Upper lobe of right lung (tissue), 1 donor: ENCODE measurements at regions not wholly inside any gene's neighbourhood (a gene's known extent, or its start where the extent isn't known, plus 50 kb on each side); places are given as distances from the start of the nearest gene placed in this dataset.

Experiments used
- ATAC-seq: fragments of 200-7000 bp; cut with Tn5 transposase; one replicate; pipeline ENCODE4 v1.9.1; 2020; ENCODE audit warnings: mild to moderate bottlenecking, moderate library complexity
- DNase-seq: peaks from one replicate; pipeline ENCODE4 v3.0.0-alpha.2; 2020
- H3K27ac ChIP-seq: fragments of 200-600 bp; one replicate; pipeline ENCODE4 v1.8.0; 2022
- H3K27me3 ChIP-seq: fragments of 200-600 bp; one replicate; pipeline ENCODE4 v1.8.0; 2022; ENCODE audit warnings: mild to moderate bottlenecking
- H3K36me3 ChIP-seq: fragments of 200-600 bp; one replicate; pipeline ENCODE4 v1.8.0; 2022
- H3K4me1 ChIP-seq: fragments of 200-600 bp; one replicate; pipeline ENCODE4 v1.8.0; 2022
- H3K4me3 ChIP-seq: fragments of 200-600 bp; one replicate; pipeline ENCODE4 v1.8.0; 2022; ENCODE audit warnings: mild to moderate bottlenecking
- H3K9me3 ChIP-seq: fragments of 200-600 bp; one replicate; pipeline ENCODE4 v1.8.0; 2022
- intact Hi-C: fragments of 100-400 bp; cut with DNase I; formaldehyde crosslinking; loops from one replicate; pipeline ENCODE4 v1.11.0; 2022
- TF ChIP-seq, protein P1 (sequence below): fragments of 200-600 bp; IDR thresholded peaks from one replicate; pipeline ENCODE4 v1.8.0; 2022; ENCODE audit warnings: antibody characterized with exemption
- donor health status: DM: no; HTN: yes; CAD: no; lungs with severe emphysema.

- DNase-seq (no peak), ATAC-seq (no peak)
- H3K27me3 ChIP-seq: no peaks in the 10 kb centered on the region
- no peaks in the 10 kb centered on the region for H3K9me3 ChIP-seq
- H3K27ac ChIP-seq: no peak overlapping the region
- intact Hi-C loops: no loop called here
- TF ChIP-seq, protein P1, sequence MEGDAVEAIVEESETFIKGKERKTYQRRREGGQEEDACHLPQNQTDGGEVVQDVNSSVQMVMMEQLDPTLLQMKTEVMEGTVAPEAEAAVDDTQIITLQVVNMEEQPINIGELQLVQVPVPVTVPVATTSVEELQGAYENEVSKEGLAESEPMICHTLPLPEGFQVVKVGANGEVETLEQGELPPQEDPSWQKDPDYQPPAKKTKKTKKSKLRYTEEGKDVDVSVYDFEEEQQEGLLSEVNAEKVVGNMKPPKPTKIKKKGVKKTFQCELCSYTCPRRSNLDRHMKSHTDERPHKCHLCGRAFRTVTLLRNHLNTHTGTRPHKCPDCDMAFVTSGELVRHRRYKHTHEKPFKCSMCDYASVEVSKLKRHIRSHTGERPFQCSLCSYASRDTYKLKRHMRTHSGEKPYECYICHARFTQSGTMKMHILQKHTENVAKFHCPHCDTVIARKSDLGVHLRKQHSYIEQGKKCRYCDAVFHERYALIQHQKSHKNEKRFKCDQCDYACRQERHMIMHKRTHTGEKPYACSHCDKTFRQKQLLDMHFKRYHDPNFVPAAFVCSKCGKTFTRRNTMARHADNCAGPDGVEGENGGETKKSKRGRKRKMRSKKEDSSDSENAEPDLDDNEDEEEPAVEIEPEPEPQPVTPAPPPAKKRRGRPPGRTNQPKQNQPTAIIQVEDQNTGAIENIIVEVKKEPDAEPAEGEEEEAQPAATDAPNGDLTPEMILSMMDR: no peak
- no peaks in the 10 kb centered on the region for H3K36me3 ChIP-seq
- no peaks in the 10 kb centered on the region for H3K4me1 ChIP-seq
- H3K4me3 ChIP-seq: no peak overlapping the region
Measured at GRCh38 chr4:58653251-58653650, 1543.1 kb upstream of the IGFBP7 start.

DNA sequence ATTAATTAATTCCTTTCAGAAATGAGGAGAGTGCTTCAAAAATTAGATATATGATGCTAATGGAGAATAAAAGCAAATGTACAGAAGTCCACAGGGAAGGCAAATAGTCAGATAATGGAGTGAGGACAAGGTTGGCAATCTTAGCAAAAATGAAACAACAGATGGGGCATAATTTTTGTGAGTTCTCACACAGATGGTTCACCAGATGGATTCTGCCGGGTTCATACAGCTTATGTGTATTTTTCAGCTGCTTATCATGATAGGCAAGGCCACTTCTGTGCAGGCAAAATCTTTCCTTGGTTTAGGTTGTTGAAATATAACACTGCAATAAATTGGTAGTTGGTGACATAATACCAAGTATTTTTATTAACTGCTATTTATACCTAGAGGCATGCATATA is 1539.0 kb upstream of the IGFBP7 start:
- Histone ChIP-seq H3K4me1 (no peaks in the 10 kb centered on the region), H3K36me3 (no peaks in the 10 kb centered on the region), H3K4me3 (no peak overlapping the region), H3K27ac (no peak overlapping the region), H3K9me3 (no peaks in the 10 kb centered on the region), H3K27me3 (no peaks in the 10 kb centered on the region)
- TF ChIP-seq, protein P1: no peak
- DNase-seq: no peak
- intact Hi-C loops: no loop called here
- ATAC-seq: no peak

DNA sequence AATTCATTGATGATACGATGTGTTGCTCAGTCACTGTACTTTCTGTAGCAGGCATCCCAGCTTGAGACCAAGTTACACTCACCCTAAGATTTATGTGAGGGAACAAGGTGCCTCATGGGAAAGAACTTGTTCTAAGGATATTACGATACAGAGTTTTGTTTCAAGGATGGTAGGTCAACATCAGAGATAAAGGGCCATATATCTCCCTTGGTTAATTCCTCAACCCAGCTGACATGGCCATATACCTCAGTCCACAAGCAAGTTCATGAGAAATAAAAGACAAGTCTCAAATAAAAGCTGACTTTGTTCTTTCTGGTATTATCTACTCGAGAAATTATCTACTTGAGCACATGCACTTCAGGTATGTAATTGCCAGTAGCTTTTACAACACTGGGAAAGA is 1535.9 kb upstream of the IGFBP7 start:
- Histone ChIP-seq H3K27me3 (no peaks in the 10 kb centered on the region), H3K4me3 (no peak overlapping the region), H3K4me1 (no peaks in the 10 kb centered on the region), H3K27ac (no peak overlapping the region), H3K36me3 (no peaks in the 10 kb centered on the region), H3K9me3 (no peaks in the 10 kb centered on the region)
- no peak for DNase-seq
- ATAC-seq: no peak
- intact Hi-C loops: no loop called here
- TF ChIP-seq, protein P1: no peak

DNA sequence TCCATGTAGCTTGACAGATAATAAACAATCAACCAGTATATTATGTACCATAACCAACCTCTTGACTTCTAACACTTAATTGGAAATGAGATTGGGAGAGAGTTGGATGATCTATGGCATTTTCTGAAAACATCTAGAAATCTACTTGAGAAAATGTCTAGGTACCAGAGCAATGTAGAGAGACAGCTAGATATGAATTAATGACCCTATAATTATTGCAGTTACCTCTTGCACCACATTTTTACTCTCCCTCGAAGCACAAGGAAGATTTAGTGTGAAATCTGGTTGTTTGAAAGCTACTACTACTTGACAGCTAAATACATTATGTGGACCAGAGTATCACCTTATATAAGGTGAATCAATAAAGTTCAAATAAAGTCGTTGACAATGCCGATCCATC is 1534.4 kb upstream of the IGFBP7 start:
- Histone ChIP-seq H3K27ac (no peak overlapping the region), H3K36me3 (no peaks in the 10 kb centered on the region), H3K27me3 (no peaks in the 10 kb centered on the region), H3K4me3 (no peak overlapping the region), H3K9me3 (no peaks in the 10 kb centered on the region), H3K4me1 (no peaks in the 10 kb centered on the region)
- ATAC-seq (no peak), DNase-seq (no peak)
- TF ChIP-seq, protein P1: no peak
- intact Hi-C loops: no loop called here

- ATAC-seq (no peak), DNase-seq (no peak)
- no peaks in the 10 kb centered on the region for H3K9me3 ChIP-seq
- no peaks in the 10 kb centered on the region for H3K27me3 ChIP-seq
- TF ChIP-seq, protein P1: no peak
- H3K4me3 ChIP-seq: no peak overlapping the region
- no peak overlapping the region for H3K27ac ChIP-seq
- no peaks in the 10 kb centered on the region for H3K36me3 ChIP-seq
- H3K4me1 ChIP-seq: no peaks in the 10 kb centered on the region
- intact Hi-C loops: no loop called here
Measured at GRCh38 chr4:58636381-58636780, 1526.2 kb upstream of the IGFBP7 start.

DNA sequence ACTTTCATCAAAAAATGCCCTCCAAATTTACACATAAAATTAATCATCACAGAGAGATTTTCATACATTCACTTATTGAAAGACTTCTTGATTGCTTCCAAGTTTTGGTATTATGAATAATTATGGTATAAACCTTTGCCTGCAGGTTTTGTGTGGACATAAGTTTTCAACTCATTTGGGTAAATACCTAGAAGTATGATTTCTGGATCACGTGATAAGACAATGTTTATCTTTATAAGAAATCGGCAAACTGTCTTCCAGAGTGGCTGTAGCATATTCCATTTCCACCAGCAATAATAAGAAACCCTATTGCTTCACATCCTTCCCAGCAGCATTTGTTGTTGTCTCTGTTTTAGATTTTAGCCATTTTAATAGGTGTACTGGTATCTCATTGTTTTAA is 1507.0 kb upstream of the IGFBP7 start:
- DNase-seq (no peak), ATAC-seq (no peak)
- TF ChIP-seq, protein P1: no peak
- Histone ChIP-seq H3K27ac (no peak overlapping the region), H3K4me3 (no peak overlapping the region), H3K4me1 (no peaks in the 10 kb centered on the region), H3K9me3 (no peaks in the 10 kb centered on the region), H3K27me3 (no peaks in the 10 kb centered on the region), H3K36me3 (no peaks in the 10 kb centered on the region)
- intact Hi-C loops: no loop called here
